CD4-positive, alpha-beta T cell treated with Interleukin-4 for 1 hour (primary cell): ENCODE measurements at regions not wholly inside any gene's neighbourhood (a gene's known extent, or its start where the extent isn't known, plus 50 kb on each side); places are given as distances from the start of the nearest gene placed in this dataset.
A peak's percentile ranks its signal among the peaks of the same experiment; 100 is the strongest.

Experiments used
- DNase-seq, 2 donors: peaks; one replicate each; pipeline ENCODE4 v3.0.0-alpha.2; 2020 to 2022

DNA sequence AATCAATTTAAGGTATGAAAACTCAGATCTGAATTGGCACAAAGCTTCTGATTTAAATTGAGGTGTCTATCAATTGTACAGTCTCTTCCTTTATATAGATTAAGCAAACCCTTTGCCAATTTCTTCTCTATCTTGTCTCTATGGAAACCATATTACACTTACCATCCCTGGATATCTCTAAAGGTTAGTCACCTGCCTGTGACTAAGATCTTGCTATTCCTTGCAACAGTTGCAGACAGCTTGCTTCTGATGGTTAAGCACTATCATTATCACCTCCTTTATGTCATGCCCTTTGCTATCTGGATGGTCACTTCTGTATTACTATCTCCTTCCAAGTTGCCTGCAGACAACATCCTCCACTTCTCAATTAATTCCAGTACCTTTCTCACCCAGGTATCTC is 998.6 kb upstream of the B3GALT2 start:
- DNase-seq, result no peak

DNA sequence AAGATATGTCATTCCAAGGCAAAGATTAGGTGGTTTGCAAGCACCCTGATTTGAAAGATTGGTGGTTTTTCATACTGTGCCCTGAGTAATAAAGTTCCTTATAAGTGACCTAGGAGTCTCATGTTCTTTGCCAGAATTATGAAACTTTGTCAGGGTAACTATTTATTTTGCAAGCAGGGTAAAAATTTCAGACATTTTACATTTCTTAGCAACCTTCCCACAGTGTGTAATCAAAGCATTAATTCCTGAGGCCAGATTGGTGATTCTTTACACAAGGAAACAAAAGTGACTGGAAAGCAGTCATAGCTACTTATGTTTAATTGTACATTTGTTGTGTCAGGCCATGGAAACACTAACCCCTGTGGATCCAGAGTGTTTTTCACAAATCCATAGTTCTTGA is 998.0 kb upstream of the B3GALT2 start:
- DNase-seq, result no peak

DNA sequence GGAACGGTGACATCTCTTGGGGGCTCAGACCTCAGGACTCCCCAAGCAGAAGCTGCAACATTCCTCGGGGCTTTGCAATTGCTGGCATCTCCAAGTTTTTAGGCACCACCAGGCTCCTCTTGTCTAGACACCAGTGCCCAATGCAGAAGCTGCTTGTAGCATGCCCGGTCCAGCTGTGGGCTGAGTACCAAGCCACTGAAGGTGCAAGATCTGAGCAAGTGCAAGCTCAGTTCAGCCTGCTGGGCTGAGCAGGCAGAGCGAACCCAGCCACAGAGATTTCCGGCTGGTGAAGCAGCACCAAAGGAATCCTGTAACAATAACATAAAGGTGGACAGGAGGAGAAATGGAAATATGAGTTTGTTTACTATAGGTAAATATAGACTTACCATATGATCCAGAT is 995.4 kb upstream of the B3GALT2 start:
- DNase-seq, result no peak

DNA sequence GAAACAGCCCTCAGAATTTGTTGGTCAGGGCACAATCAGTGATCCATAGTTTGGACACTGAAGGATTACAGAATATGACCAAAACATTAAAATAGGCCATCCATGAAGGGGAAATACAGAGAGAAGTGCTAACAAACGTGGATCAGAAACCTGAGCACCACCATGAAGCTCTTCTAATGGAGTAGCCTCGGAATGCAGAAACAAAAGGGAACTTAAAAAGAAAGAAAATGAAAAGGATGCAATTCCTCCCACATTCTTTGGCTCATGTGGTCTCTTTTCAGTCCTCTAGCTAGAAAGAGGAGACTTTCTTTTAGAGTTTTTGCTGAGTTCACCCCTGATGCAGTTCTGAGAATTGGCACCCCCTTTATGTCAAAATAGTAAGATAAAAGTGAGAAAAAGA is 989.8 kb upstream of the B3GALT2 start:
- no peak for DNase-seq

DNA sequence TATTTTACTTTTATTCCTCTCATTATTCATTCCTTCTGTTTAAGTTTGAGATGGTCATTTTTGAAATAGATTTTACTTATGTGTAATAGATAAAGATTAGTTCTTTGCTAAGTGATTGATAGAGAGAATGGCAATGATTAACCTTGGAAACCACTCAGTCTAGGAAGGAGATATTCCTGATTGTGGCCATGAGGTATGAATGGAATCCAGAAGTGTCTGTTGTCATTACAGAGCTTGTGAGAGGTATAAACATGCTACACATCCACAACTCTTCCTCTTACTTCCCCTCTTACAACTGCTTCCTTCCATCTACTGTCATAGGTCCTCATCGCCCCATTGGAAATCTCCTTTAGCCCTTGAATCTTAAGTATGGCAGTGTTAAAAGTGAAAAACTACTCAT is 988.8 kb upstream of the B3GALT2 start:
- DNase-seq, result no peak

DNA sequence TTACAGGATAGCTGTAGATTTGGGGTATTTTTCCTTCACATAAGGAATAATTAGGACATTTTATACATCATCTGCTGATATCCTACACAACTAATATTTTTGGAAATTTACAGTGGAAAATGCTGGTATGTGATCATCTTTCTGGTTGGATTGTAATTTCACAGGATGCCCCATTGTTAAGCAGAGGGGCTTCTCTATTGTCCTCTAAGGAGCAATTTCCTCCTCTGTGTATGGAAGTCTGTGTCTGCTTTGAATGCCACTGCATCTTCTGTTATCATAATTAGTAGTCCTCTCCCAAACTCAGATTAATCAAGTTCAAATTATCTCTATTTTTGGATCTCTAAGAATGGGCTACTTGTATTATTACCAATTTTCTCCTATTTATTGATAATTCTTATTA is 988.1 kb upstream of the B3GALT2 start:
- no peak for DNase-seq

DNA sequence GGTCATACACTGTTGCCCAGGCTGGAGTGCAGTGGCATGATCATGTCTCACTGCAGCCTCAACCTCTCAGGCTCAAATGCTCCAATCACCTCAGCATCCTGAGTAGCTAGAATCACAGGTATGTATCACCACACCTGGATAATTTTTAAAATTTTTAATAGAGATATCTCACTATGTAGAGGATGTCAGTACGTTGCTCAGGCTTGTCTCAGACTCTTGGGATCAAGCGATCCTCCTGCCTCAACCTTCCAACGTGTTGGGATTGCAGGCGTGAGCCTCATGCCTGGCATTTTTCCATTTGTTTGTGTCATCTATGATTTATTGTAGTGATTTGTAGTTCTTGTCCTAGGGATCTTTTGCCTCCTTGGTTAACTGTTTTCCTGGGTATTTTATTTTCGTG is 985.2 kb upstream of the B3GALT2 start:
- no peak for DNase-seq

DNA sequence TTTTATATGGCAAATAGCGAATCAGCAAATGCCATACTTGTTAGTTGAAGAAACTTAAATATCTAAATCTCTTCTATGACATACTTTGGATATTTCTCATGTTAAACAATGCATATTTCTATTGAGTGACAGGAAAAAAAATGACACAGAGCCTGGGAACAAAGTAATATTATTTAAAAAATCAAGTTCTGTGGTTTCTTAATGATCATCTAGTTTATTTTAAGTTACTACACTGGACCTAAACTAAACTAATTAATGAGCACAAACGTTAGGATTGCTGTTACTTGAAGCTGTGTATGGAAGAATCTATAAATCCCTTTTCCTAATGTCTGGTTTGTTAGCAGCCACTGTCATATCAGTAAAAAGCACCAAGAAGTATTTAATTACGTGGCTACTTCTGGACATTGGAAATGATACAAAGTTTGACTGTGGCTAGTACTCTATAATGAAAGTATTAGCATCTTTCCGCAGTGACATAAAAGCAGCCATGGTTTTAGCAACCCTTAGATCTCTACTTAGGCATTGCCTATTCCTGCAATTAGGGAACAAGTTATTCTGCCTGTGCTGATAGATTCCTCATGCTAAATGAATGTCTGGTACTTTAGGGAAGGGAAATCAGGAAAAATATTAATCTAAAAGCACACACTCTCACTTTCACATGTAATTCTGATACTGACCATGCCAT is 981.7 kb upstream of the B3GALT2 start:
- no peak for DNase-seq

DNA sequence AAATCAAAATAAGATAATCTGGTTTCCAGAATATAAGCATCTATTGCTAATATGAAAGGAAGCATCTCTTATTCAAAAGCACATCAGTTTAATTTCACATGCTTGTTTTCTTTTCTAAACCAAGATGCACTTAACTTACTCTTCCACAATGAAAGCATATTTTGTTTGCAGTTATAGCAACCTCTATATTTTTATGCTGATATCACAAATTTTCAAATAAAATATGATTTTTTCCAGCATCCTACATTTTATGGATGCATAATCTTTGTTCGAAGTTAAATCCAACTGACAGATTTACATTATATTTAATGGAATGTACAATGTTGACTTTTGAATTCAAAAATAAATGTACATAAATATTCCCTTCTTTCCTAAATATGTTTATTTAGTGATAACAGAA is 978.3 kb upstream of the B3GALT2 start:
- no peak for DNase-seq

DNA sequence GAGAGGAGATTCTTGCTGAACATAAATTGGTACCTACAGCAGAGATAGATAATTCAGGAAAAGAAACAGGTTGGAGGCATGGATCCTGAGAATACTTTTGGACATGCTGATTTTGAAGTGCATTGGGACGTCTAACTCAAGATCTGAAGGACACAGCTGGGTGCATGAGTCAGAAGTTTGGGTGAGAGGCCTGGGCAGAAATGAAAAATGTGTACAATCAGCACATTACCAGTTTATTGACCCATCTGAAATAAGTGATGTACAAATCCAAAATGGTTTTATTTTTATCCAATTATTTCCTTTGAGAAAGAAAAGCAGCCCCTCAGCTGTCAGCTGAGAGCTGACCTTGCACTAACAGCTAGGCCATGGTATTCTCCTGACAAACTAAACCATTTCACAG is 975.2 kb upstream of the B3GALT2 start:
- DNase-seq, result no peak

DNA sequence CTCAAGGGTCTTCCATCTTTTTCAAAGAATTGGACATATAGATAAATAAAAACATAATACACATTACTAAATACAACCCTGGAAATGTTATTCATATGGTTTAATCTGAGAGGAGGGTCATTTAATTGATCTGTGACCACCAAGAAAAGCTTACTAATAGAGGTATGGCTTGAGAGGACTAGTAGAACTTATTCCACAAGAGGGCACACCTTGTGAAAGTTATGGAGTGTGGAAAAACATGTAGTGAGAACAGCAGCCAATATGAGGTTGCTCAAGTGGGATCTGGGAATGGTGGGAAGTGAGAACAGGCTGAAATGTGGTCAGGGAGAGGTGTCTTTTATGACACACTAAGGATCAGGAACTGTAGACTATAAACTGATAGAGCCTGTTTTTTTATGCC is 973.5 kb upstream of the B3GALT2 start:
- DNase-seq, result no peak

DNA sequence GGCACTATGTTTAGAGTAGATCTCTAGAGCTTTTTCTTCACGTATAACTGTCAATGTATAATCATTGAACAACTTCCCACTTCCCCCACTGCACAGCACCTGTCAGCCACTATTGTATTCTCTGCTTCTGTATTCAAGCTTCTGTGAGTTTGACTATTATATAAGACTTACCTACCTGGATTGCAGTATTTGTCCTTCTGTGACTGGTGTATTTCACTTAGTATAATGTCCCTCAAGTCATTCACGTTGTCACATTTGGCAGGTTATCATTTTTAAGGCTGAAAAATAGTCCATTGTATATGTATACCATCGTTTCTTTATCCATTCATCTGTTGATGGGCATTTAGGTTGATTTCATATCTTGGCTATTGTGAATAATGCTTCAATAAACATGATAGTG is 969.5 kb upstream of the B3GALT2 start:
- DNase-seq, result no peak

DNA sequence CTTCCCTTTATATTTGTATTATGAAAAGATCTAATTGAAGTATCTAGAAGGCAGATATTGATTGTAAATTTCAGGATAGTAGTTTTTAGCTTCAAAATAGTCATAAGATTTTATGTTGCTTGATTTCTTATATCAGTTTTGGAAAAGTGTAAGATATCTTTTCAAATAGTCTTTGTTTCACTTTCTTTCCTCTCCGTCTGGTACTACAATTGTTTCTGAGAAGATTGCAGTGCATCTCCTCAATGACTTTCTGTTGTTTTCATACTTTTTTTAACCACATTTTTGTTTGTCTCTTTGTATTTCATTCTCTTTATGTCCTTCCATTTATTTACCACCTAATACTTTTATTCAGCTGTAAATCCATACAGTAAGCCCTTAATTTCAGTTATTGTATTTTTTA is 964.6 kb upstream of the B3GALT2 start:
- DNase-seq, result no peak

DNA sequence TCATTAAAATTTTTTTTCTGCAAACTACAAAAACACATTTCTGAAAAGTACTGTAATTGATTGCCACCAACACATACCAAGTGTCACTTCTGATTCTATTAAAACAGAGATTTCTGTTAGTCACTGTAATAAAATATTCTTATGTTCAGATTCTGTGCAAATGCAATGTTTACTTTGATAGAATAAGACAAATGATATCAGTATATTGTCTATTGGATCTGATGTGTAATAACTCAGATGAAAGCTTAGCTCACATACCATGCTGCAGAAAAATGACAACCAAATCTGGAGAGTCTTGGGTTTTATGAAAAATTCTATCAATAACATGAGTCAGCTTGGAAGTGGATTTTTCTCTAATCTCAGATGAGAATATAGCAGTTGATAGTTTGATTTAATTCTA is 963.8 kb upstream of the B3GALT2 start:
- no peak for DNase-seq

DNA sequence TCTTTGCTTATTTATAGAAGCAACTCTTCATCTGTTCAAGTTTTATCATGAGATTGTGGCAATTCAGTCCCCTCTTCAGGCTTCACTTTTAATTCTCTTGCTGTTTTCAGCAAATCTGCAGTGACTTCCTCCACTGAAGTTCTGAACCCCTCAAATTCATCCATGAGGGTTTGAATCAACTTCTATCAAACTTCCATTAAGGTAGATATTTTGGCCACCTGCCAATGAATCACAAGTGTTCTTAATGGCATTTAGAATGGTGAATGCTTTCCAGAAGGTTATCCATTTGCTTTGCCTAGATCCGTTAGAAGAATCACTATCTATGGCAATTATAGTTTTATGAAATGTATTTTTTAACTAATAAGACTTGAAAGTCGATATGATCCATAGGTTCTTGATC is 946.7 kb upstream of the B3GALT2 start:
- no peak for DNase-seq

DNA sequence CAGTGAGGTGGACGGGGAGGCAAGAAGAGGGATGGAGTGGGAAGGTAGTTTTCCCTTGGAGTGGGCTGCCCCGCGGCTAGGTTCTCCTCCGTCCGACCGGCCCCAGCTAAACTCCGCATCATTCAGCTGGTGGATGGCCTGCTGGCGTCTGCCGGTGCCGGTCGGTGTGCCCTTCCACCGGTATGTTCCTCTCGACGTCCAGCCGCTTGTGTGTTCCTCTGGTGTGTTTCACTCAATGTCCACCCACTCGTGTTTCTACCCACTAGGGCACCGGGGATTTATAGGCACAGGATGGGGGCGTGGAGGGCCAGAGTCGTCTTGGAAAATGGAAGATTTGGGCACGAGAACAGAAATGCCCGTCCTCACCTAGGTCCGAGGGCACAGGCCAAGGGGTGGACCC is 931.7 kb upstream of the B3GALT2 start:
- DNase-seq, result no peak

DNA sequence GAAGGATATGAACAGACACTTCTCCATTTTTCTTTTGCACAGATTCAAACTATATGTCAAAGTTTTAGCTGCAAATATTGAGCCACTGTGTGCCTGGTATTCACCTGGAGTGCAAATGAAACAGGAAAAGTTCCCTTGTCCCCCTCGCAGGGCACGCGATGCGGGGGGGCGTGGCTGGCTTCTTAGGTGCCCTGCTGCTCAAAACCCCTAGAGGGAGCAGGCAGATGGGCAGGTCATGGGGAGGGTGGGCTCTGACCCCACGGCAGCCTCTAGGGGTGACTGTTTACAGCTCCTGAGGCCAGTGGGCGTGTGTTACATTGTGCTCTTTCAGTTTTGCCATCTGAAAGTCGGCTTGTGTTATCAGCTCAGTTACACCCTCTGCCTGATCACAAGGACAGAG is 931.2 kb upstream of the B3GALT2 start:
- DNase-seq, result no peak

DNA sequence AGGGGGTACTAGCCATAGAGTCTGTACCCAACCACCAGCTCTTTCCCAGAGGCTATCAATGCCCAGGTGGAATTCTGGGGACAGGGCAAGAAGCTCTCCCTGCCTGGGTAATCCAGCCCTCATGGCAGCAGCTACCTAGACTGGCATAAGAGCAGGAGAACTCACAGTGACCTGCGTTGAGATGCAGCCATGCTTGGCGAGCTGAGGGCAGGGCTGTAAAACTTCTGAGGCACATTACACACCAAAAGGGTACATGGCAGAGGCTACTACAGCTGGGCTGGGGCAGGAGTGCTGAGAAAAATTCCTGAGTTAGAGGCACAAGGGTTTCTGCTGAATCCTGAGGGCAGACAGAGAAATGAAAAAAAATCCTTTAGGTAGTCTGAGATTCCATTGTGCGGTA is 927.9 kb upstream of the B3GALT2 start:
- DNase-seq, result no peak

DNA sequence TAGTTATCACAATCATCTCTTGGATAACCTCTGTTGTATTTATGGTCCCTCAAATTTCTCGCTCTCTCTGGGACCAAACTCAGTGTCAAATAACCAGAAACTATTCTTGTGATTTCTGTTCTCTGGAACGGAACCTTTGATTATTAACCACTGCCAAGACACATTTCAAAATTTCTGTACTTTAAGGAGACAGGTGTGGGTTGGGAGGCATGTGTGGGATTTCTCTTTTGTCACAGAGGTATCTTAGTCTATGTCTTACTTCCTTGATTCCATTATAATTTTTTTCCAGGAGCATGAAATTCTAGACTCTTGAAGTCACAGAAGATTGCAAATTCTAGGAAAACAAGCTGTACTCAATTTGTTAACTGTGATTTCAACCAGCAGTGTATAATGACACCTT is 919.0 kb upstream of the B3GALT2 start:
- no peak for DNase-seq

DNA sequence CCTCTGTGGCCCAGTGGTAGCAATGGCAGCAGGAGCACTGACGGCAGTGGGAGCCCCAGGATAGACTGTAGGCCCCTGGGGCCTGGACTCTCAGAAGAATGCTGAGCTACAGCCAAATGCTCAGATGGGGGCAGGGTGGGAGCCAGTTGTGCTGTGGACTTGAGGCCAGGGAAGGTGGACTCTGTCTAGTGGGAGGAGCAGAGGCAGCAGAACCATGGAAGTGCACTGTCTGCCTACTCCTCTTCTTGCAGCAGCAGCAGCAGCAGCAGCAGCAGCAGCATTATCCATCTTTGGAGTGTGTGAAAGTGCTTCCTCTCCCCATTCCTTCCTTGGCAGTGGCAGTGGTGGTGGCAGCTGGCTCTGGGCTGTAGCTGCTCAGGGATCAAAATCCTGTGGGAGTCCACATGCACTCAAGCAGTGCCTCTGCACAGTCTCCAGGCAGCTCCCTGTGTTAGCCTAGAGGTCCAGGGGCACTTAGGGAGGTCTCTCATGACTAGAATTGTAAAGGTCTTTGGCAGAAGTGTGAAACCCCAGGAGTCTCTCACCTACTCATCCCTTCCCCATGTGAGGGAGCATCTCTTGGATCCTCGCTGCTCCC is 917.9 kb upstream of the B3GALT2 start:
- no peak for DNase-seq

DNA sequence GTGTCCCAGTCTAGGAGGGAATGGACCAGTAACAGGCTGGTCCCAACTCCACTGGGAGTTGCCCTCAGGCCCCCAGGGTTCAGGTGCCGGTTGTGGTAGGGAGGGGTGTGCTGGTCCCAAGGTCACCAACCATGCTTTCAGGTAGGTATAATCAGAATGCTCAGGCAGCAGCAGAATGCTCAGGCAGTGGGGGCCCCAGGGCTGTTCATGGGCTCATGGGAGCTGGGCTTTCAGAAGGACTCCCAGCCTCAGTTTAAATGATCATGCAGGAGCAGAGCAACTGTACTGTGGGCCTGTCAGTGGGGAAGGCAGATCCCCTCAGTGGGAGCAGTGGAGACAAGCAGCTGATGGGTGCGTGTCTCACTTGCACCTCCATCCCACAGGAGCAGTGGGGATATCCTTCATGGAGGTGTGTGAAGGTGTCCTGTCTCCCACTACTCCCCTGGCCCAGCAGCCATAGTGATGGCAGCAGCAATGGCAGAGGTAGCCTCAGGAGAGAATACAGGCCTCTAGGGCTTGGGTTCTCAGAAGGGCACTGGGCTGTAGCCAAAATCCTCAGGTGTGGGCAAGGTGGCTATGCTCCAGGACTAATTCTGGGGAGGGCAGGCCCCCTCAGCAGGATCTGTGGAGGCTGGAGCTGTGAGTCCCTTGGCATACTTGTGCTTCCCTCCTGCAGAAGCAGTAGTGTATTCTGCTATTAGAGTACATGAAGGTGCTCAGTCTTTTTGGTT is 917.3 kb upstream of the B3GALT2 start:
- no peak for DNase-seq

DNA sequence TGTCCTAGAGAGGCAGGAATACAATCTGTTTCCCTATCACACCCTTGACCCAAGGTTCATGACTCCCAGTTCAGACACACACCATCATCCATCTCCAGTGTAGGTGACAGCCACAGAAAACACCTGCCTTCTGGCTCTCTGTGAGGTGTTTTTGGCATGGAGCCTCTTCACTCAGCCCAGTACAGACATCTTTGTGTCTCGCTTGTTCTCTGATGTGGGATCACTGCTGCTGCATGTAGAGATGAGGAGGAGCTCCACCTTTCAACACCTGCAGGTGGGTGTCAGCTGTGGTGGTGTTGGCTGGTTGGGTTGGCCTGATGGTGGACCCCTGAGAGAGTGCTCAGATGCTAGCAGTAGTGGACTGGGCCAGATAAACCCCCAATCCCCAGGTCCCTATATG is 916.7 kb upstream of the B3GALT2 start:
- no peak for DNase-seq

DNA sequence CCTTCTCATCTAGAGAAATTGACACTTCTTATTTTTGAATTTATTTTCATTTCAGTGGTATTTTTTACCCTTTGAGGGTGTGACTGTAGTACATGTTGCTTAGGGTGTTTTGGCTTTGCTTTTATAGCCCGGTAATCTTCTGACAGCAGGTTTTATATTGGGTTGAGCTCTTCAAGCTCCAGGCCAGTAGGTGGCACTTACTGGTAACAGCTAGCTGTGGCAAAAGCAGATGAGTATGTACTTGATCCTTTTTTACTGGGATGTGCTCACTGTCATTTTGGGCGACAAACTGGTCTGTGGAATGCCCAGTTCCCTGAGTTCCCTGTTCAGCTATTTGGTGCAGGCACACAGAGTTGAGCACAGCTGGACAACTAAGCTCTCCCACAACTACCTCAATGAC is 916.2 kb upstream of the B3GALT2 start:
- DNase-seq, result peak in 1 of 2 donors; percentile 4

DNA sequence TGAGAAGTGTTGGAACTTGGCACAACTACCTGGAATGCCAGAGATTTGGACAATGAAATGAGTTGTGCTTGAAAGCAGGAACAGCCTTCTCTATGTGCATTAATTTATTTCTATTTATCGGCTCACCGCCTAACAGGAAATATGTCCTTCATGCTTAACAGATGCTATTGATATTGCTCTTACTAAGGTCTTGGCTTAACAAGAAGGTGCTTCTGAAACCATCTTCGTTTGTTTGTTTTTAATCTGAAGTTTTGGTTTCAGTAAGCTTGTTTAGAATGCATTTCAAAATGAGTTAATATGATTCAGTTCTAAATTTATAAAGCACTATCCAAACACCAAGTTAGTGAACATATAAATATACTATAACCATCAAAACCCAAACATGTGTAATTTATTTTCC is 898.3 kb upstream of the B3GALT2 start:
- DNase-seq, result no peak

DNA sequence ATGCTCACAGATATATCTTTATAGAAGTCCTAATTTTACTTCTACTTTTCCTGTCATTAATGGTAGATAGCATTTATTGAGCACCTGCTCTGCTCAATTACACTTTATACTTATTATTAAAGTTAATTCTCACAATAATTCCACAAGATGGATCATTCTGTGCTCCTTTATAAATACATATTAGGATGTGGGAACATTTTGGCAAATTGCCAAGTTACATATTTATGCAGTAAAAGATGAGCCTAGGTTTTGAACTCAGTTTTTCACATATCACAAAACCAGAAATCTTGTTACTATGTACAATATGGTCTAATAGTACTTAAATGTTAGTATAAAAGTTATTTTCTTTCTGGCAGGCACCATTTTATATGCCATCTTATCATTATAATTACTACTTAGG is 895.0 kb upstream of the B3GALT2 start:
- DNase-seq, result no peak
